ENCODE measurements at regions not wholly inside any gene's neighbourhood (a gene's known extent, or its start where the extent isn't known, plus 50 kb on each side); places are given as distances from the start of the nearest gene placed in this dataset.

GRCh38 chr21:40952551-40953323 is 105.8 kb upstream of the DSCAM start:
- H3K36me3 ChIP-seq (replicated peaks), result no peaks in the 10 kb centered on the region
- no peaks in the 10 kb centered on the region for H3K27me3 ChIP-seq (replicated peaks)
- no peak overlapping the region for H3K4me3 ChIP-seq (ENCODE audit: low read depth, low read length)
- TF ChIP-seq CTCF (IDR thresholded peaks at IDR 0.05; ENCODE audit: low read depth, low read length, missing control alignments), result no peak
- no peak for DNase-seq
- in situ Hi-C loops (cut with HindIII; ENCODE audit: low pct_ligation_motif_present, low sequenced_read_pairs), result no loop called here
- no peak overlapping the region for H3K27ac ChIP-seq

- no peak for DNase-seq
- Histone ChIP-seq H3K27ac (no peak overlapping the region), H3K27me3 (replicated peaks) (no peaks in the 10 kb centered on the region), H3K4me3 (ENCODE audit: low read depth, low read length) (no peak overlapping the region), H3K36me3 (replicated peaks) (no peaks in the 10 kb centered on the region)
- in situ Hi-C loops (cut with HindIII; ENCODE audit: low pct_ligation_motif_present, low sequenced_read_pairs), result no loop called here
- TF ChIP-seq CTCF (IDR thresholded peaks at IDR 0.05; ENCODE audit: low read depth, low read length, missing control alignments), result no peak
These were observed 117.7 kb upstream of the DSCAM start for GRCh38 chr21:40964691-40965090.

- no peak for DNase-seq
- Histone ChIP-seq H3K27ac (no peak overlapping the region), H3K36me3 (replicated peaks) (no peaks in the 10 kb centered on the region), H3K27me3 (replicated peaks) (no peaks in the 10 kb centered on the region), H3K4me3 (ENCODE audit: low read depth, low read length) (no peak overlapping the region)
- no peak for TF ChIP-seq CTCF (IDR thresholded peaks at IDR 0.05; ENCODE audit: low read depth, low read length, missing control alignments)
- in situ Hi-C loops (cut with HindIII; ENCODE audit: low pct_ligation_motif_present, low sequenced_read_pairs), result no loop called here
These were observed 120.8 kb upstream of the DSCAM start for GRCh38 chr21:40967771-40968170.

- Histone ChIP-seq H3K4me3 (ENCODE audit: low read depth, low read length) (no peak overlapping the region), H3K36me3 (replicated peaks) (no peaks in the 10 kb centered on the region), H3K27ac (no peak overlapping the region), H3K27me3 (replicated peaks) (no peaks in the 10 kb centered on the region)
- no peak for TF ChIP-seq CTCF (IDR thresholded peaks at IDR 0.05; ENCODE audit: low read depth, low read length, missing control alignments)
- no peak for DNase-seq
- in situ Hi-C loops (cut with HindIII; ENCODE audit: low pct_ligation_motif_present, low sequenced_read_pairs), result no loop called here
These were observed 125.2 kb upstream of the DSCAM start for GRCh38 chr21:40972151-40972550.

GRCh38 chr21:40976198-40977109 is 129.5 kb upstream of the DSCAM start:
- Histone ChIP-seq H3K27me3 (replicated peaks) (no peaks in the 10 kb centered on the region), H3K4me3 (ENCODE audit: low read depth, low read length) (no peak overlapping the region), H3K27ac (no peak overlapping the region), H3K36me3 (replicated peaks) (no peaks in the 10 kb centered on the region)
- DNase-seq, result no peak
- no peak for TF ChIP-seq CTCF (IDR thresholded peaks at IDR 0.05; ENCODE audit: low read depth, low read length, missing control alignments)
- in situ Hi-C loops (cut with HindIII; ENCODE audit: low pct_ligation_motif_present, low sequenced_read_pairs), result no loop called here
